Calu3 (cell line): ENCODE measurements at regions not wholly inside any gene's neighbourhood (a gene's known extent, or its start where the extent isn't known, plus 50 kb on each side); places are given as distances from the start of the nearest gene placed in this dataset.

Source experiments
- BruUV-seq: library from RNA; stranded (reverse); fragments of 400-500 nt; replicated peaks from 2 replicates; lab custom pipeline; 2021; lab: Mats Ljungman, UMichigan
- CTCF ChIA-PET: fragments of 300-600 bp; sonication (Branson Sonifier 250); formaldehyde crosslinking; loops from one replicate; lab custom pipeline; 2022; ENCODE audit warnings: antibody characterized with exemption; lab: Charles Lee
- DNase-seq: peaks from one replicate; pipeline ENCODE4 v3.0.0; 2022
- H3K27ac Mint-ChIP-seq: one replicate; pipeline ENCODE4 v1.8.0; 2022; ENCODE audit warnings: mixed read lengths; ENCODE audit not compliant: unreplicated experiment
- H3K27me3 Mint-ChIP-seq: one replicate; pipeline ENCODE4 v1.8.0; 2022; ENCODE audit warnings: mixed read lengths; ENCODE audit not compliant: unreplicated experiment
- H3K36me3 Mint-ChIP-seq: one replicate; pipeline ENCODE4 v1.8.0; 2022; ENCODE audit warnings: mild to moderate bottlenecking, moderate library complexity, mixed read lengths; ENCODE audit not compliant: insufficient read depth, unreplicated experiment
- H3K4me1 Mint-ChIP-seq: one replicate; pipeline ENCODE4 v1.8.0; 2022; ENCODE audit warnings: mild to moderate bottlenecking, low read depth, mixed read lengths; ENCODE audit not compliant: unreplicated experiment
- H3K4me3 Mint-ChIP-seq: one replicate; pipeline ENCODE4 v1.8.0; 2022; ENCODE audit warnings: mild to moderate bottlenecking, low read depth, moderate library complexity, mixed read lengths; ENCODE audit not compliant: unreplicated experiment
- H3K9me3 Mint-ChIP-seq: one replicate; pipeline ENCODE4 v1.8.0; 2022; ENCODE audit warnings: low read depth, mixed read lengths; ENCODE audit not compliant: unreplicated experiment
- CTCF ChIP-seq: fragments of 200-600 bp; IDR thresholded peaks from one replicate; pipeline ENCODE4 v1.8.0; 2022; ENCODE audit warnings: antibody characterized with exemption; ENCODE audit not compliant: unreplicated experiment
- intact Hi-C: fragments of 100-400 bp; cut with micrococcal nuclease; formaldehyde crosslinking; loops from one replicate; pipeline ENCODE4 v1.10.0; 2022; ENCODE audit not compliant: unreplicated experiment

GRCh38 chr11:116117331-116118137 is 613.3 kb upstream of the CADM1 start:
- DNase-seq, result no peak
- no TSS peak for BruUV-seq
- Mint-ChIP-seq H3K4me3 (no peak overlapping the region), H3K36me3 (no peaks in the 10 kb centered on the region), H3K9me3 (no peaks in the 10 kb centered on the region), H3K4me1 (no peaks in the 10 kb centered on the region), H3K27me3 (peaks cover 2% of the 10 kb centered on the region), H3K27ac (no peak overlapping the region)
- CTCF ChIA-PET, result no interaction called here
- TF ChIP-seq CTCF, result no peak
- intact Hi-C loops, result no loop called here

GRCh38 chr11:116115801-116116200 is 611.6 kb upstream of the CADM1 start:
- H3K27me3 Mint-ChIP-seq, result peaks cover 13% of the 10 kb centered on the region
- no peaks in the 10 kb centered on the region for H3K9me3 Mint-ChIP-seq
- intact Hi-C loops, result no loop called here
- no peak for TF ChIP-seq CTCF
- H3K36me3 Mint-ChIP-seq, result no peaks in the 10 kb centered on the region
- BruUV-seq, result no TSS peak
- H3K27ac Mint-ChIP-seq, result no peak overlapping the region
- DNase-seq, result no peak
- CTCF ChIA-PET, result no interaction called here
- no peak overlapping the region for H3K4me3 Mint-ChIP-seq
- no peaks in the 10 kb centered on the region for H3K4me1 Mint-ChIP-seq

- H3K4me3 Mint-ChIP-seq, result no peak overlapping the region
- H3K9me3 Mint-ChIP-seq, result no peaks in the 10 kb centered on the region
- BruUV-seq, result no TSS peak
These were observed 610.0 kb upstream of the CADM1 start for GRCh38 chr11:116114198-116114651.

More at GRCh38 chr11:116114198-116114651, 610.0 kb upstream of the CADM1 start:
- Mint-ChIP-seq H3K36me3 (no peaks in the 10 kb centered on the region), H3K27ac (no peak overlapping the region), H3K27me3 (peaks cover 13% of the 10 kb centered on the region), H3K4me1 (no peaks in the 10 kb centered on the region)
- intact Hi-C loops, result no loop called here
- no peak for DNase-seq
- no peak for TF ChIP-seq CTCF
- CTCF ChIA-PET, result no interaction called here
